22Rv1 (cell line): ENCODE measurements at regions not wholly inside any gene's neighbourhood (a gene's known extent, or its start where the extent isn't known, plus 50 kb on each side); places are given as distances from the start of the nearest gene placed in this dataset.

Experiments
- CTCF ChIP-seq: fragments of 450-650 bp; IDR thresholded peaks from 2 replicates; pipeline ENCODE4 v1.5.1; 2017; ENCODE audit warnings: mild to moderate bottlenecking
- ZFX ChIP-seq: fragments of 450-650 bp; IDR thresholded peaks from 2 replicates; pipeline ENCODE4 v1.6.1; 2017; ENCODE audit warnings: antibody characterized with exemption, borderline replicate concordance

- TF ChIP-seq ZFX, result no peak
- TF ChIP-seq CTCF, result no peak
Observed at GRCh38 chr15:53457479-53457878, 302.0 kb downstream of the WDR72 start.
